C4-2B (cell line): ENCODE measurements at regions not wholly inside any gene's neighbourhood (a gene's known extent, or its start where the extent isn't known, plus 50 kb on each side); places are given as distances from the start of the nearest gene placed in this dataset.

Experiments used
- H3K27ac ChIP-seq: fragments of 450-650 bp; 2 replicates; pipeline ENCODE4 v1.5.1; 2017
- ZFX ChIP-seq: fragments of 450-650 bp; IDR thresholded peaks from 2 replicates; pipeline ENCODE4 v1.6.1; 2017
- TF ChIP-seq, protein P1 (sequence below): fragments of 450-650 bp; conservative IDR thresholded peaks from 2 replicates; pipeline ENCODE4 v1.5.1; 2017; ENCODE audit warnings: mild to moderate bottlenecking

DNA sequence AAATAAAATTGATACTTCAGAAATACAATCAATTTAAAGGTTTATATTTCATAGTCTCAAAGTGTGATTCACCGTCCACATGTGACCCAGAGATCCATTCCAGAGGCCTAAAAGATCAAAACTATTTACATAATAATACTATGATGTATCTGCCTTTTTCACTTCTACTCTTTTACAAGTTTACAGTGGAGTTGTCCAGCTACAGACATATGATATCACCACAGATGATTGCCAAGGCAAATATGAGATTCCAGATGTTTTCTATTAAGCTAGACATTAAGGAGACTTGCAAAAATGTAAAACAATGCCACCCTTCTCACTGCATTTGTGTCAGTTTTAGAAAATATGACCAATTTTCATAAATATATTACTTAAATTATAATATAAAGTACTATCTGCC is 443.7 kb downstream of the GJA1 start:
- TF ChIP-seq, protein P1, sequence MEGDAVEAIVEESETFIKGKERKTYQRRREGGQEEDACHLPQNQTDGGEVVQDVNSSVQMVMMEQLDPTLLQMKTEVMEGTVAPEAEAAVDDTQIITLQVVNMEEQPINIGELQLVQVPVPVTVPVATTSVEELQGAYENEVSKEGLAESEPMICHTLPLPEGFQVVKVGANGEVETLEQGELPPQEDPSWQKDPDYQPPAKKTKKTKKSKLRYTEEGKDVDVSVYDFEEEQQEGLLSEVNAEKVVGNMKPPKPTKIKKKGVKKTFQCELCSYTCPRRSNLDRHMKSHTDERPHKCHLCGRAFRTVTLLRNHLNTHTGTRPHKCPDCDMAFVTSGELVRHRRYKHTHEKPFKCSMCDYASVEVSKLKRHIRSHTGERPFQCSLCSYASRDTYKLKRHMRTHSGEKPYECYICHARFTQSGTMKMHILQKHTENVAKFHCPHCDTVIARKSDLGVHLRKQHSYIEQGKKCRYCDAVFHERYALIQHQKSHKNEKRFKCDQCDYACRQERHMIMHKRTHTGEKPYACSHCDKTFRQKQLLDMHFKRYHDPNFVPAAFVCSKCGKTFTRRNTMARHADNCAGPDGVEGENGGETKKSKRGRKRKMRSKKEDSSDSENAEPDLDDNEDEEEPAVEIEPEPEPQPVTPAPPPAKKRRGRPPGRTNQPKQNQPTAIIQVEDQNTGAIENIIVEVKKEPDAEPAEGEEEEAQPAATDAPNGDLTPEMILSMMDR = no peak
- TF ChIP-seq ZFX = no peak
- H3K27ac ChIP-seq = no peak overlapping the region

DNA sequence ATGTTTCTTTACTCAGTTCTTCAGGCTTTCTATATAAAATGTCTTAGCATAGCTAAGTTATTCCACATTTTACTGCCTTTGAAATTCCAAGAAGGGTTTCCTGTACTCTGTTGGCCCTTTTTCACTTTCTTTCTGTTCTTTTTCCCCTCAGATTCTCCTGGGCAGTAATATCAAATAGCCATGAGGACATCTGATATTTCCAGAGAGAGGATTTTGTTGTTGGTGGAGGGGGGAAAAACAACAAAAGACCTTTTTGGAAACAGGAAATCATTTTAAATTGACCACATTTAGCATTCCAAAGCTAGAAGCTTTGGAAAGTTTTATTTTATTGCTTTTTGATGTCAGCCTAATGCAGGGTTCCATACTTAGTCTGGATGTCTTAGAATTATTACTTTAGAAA is 445.4 kb downstream of the GJA1 start:
- TF ChIP-seq ZFX = no peak
- TF ChIP-seq, protein P1 = no peak
- H3K27ac ChIP-seq = no peak overlapping the region

DNA sequence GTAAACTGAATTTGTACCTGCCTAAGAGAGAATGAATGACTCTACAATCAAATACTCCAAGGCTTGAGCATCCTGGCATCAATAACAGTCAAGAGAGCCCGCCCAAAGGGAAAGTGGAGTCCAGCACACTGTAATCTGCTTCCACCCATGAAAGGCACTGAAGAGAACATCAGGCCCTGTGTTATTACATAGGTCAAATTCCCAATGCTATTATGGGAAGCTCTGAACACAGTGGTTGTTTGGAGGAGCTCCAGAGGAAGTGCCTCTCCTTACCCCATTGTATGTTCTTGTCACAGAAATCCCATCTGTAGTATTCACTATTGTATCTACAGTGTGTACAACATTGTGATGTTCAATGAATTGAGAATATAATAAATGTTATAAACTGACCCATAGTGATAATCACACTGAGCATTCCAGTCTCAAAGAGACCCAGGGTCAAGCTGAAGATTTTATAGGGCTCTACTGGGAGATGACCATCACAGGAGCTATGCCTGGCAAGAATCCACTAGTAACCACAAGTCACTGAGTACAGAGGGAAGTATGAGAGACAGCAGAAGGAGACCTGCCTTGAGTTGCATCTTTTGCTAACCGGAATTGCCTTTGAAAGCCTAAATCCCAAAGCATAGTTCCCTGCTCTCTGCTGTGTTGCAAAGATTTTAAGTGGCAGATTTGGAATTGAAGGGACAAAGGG is 446.7 kb downstream of the GJA1 start:
- H3K27ac ChIP-seq = no peak overlapping the region
- TF ChIP-seq, protein P1 = no peak
- no peak for TF ChIP-seq ZFX

DNA sequence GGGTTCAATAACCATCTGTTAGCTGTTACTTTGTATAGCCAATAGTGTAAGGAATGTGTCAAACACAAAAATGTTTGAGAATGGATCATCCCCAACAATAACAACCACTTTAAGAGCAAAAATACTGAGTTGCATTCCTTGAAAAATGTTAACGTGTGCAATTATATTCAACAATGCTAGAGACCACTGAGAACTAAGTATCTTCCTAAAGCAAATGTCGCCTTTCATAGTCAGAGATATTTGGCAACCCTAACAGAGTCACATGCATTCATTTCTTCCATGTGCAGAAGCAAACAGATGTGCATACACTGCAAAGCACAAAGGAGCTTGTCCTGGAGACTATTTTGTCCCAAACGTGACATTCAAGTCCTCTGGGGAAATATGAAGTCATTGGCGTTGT is 448.6 kb downstream of the GJA1 start:
- H3K27ac ChIP-seq = no peak overlapping the region
- no peak for TF ChIP-seq ZFX
- TF ChIP-seq, protein P1 = no peak

DNA sequence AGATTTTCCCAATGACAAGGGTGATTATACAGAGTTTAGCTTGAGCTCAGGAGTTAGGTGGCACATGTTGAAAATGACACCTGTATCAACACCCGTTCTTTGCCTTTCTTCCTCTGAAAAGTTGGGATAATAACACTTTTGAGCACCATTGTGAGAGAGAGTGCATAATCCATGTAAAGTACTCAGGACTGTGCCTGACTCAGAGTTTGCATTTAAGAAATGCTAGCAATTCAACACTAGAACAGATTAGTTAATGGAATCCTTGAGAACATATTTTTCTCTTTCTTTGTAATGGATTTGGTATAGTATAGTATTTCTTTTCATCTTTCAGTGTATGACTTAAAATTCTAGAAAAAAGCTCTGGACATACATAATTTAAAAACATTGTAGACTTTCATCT is 449.2 kb downstream of the GJA1 start:
- no peak overlapping the region for H3K27ac ChIP-seq
- no peak for TF ChIP-seq ZFX
- TF ChIP-seq, protein P1 = no peak

DNA sequence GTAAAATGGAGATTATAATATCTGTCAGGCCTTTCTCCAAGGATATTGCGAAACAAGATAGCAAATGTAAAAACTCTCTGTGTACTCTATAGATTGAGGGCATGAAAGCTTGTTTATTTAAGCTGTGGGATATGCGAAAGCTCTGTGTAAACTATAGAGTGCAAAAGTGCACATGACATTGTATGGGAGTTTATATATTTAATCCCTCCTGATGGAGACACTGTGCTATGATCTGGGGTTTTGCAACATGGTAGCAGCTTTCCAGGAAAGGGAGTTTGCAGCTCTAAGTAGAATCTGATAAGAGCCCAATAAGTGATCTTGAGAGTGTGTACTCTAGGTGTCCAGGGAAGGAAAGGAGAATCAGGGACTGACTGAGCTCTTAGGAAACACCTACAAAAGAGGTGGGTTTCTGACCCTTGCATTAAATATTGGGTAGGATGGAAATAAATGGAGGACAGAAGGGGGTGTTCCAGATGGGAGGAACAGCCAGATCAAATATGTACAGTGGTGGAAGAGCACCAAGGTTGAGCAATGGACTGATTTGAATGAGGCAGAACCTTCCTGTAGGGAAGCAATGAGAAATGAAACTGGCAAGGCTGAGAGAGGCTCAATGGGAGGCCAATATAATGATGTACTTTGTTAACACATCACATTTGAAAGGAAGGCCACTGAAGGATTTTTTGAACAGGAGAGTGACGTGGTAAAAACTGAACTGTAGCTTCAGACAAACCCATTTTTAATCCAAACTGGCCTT is 450.1 kb downstream of the GJA1 start:
- H3K27ac ChIP-seq = peak overlapping the region; percentile 63; the same call in 1 of the 2 replicates
- TF ChIP-seq, protein P1 = peak; percentile 9; the same call in 1 of the 2 replicates
- no peak for TF ChIP-seq ZFX

DNA sequence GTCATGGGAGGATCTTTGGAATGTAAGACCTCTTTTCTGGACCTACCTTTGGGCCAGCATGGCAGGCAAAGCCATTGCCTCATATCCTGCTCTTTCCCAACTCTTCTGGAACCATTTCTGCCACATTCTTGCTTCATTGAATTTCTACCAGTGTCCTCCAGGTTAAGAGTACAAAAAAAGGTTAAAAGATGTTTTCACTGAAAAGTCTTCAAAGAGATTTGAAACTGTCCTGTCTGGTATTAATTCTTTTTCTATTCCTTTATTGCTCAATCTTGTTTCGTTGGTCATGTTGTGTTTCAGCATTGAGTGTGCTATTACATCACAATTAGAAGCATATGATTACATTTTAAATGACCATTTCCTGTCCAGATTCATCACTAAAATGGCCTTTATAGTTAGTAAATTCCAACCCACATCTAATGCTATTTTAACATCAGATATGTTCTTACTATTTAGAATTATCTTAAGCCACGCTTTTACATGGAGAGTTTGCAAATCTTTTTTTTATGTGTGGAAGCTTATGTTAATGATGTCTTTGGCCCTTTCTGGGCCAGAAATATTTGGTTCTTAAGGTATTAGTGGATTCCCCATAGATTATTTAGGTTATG is 450.9 kb downstream of the GJA1 start:
- TF ChIP-seq, protein P1 = no peak
- no peak for TF ChIP-seq ZFX
- H3K27ac ChIP-seq = peak overlapping the region; percentile 63; the same call in 1 of the 2 replicates
